KMS-11 (cell line): ENCODE measurements at regions not wholly inside any gene's neighbourhood (a gene's known extent, or its start where the extent isn't known, plus 50 kb on each side); places are given as distances from the start of the nearest gene placed in this dataset.
"Not testable (repeated sequence)": the region's sequence is repeated elsewhere in the genome, so short reads cannot be mapped to it uniquely, and the experiment has no call there.

Source experiments
- H2AFZ ChIP-seq: fragments of 200-600 bp; sonication (generic); 2 replicates; pipeline ENCODE4 v1.6.1; 2016; ENCODE audit warnings: antibody characterized with exemption, mixed run types, low read depth
- H3K27ac ChIP-seq: fragments of 200-600 bp; sonication (generic); 2 replicates; pipeline ENCODE4 v1.6.1; 2016; ENCODE audit warnings: mild to moderate bottlenecking, mixed run types
- H3K27me3 ChIP-seq: fragments of 200-600 bp; sonication (generic); 2 replicates; pipeline ENCODE4 v1.6.1; 2017; ENCODE audit warnings: mild to moderate bottlenecking, low read depth, mixed run types, moderate library complexity; ENCODE audit not compliant: insufficient read depth
- H3K36me3 ChIP-seq: fragments of 200-600 bp; sonication (generic); 2 replicates; pipeline ENCODE4 v1.6.1; 2017; ENCODE audit warnings: mild to moderate bottlenecking, mixed run types; ENCODE audit not compliant: insufficient read depth
- H3K4me1 ChIP-seq: fragments of 200-600 bp; sonication (generic); 2 replicates; pipeline ENCODE4 v1.6.1; 2016; ENCODE audit warnings: mild to moderate bottlenecking, low read depth, mixed run types; ENCODE audit not compliant: poor library complexity, severe bottlenecking
- H3K4me2 ChIP-seq: fragments of 200-600 bp; sonication (generic); 2 replicates; pipeline ENCODE4 v1.7.0; 2016; ENCODE audit warnings: mild to moderate bottlenecking, mixed run types
- H3K4me3 ChIP-seq: fragments of 200-600 bp; sonication (generic); IDR thresholded peaks from 2 replicates; pipeline ENCODE4 v1.6.1; 2017; ENCODE audit warnings: low read depth, low read length, mixed read lengths; ENCODE audit not compliant: insufficient read depth
- H3K79me2 ChIP-seq: fragments of 200-600 bp; sonication (generic); 2 replicates; pipeline ENCODE4 v1.6.1; 2016; ENCODE audit warnings: low read depth, mixed run types; ENCODE audit not compliant: insufficient read depth
- H3K9ac ChIP-seq: fragments of 200-600 bp; sonication (generic); 2 replicates; pipeline ENCODE4 v1.6.1; 2016; ENCODE audit warnings: mild to moderate bottlenecking, mixed run types
- H4K20me1 ChIP-seq: fragments of 200-600 bp; sonication (generic); 2 replicates; pipeline ENCODE4 v1.6.1; 2016; ENCODE audit warnings: mild to moderate bottlenecking, mixed run types; ENCODE audit not compliant: insufficient read depth
- TF ChIP-seq, protein P1 (sequence below): fragments of 200-600 bp; sonication (generic); conservative IDR thresholded peaks from 2 replicates; pipeline ENCODE4 v1.6.1; 2017; ENCODE audit warnings: low read depth, mild to moderate bottlenecking, antibody characterized with exemption, low read length, moderate library complexity, mixed read lengths

DNA sequence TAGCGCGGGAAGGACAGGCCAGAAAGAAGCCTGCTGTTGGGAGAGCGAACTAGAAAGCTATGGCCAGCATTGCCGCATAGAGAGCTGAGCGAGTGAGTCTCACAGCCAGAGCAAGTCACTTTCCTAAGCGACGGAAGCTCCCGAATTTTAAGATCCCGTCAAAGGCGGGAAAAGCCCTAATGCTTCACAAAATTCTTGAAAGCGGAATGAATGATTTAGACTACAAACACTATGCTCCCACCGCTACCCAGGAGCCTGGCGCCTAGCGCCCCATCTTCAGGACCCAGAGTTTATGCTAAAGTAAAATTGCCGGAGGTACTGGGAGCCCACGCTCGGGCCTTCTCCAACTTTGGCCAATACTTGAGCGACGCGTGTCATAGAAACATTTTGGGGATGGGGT, 409.9 kb upstream of the ESRRG start:
- no peak overlapping the region for H2AFZ ChIP-seq
- no peaks in the 10 kb centered on the region for H3K79me2 ChIP-seq
- H4K20me1 ChIP-seq = no peaks in the 10 kb centered on the region
- TF ChIP-seq, protein P1, sequence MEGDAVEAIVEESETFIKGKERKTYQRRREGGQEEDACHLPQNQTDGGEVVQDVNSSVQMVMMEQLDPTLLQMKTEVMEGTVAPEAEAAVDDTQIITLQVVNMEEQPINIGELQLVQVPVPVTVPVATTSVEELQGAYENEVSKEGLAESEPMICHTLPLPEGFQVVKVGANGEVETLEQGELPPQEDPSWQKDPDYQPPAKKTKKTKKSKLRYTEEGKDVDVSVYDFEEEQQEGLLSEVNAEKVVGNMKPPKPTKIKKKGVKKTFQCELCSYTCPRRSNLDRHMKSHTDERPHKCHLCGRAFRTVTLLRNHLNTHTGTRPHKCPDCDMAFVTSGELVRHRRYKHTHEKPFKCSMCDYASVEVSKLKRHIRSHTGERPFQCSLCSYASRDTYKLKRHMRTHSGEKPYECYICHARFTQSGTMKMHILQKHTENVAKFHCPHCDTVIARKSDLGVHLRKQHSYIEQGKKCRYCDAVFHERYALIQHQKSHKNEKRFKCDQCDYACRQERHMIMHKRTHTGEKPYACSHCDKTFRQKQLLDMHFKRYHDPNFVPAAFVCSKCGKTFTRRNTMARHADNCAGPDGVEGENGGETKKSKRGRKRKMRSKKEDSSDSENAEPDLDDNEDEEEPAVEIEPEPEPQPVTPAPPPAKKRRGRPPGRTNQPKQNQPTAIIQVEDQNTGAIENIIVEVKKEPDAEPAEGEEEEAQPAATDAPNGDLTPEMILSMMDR = no peak
- no peaks in the 10 kb centered on the region for H3K4me1 ChIP-seq
- no peak overlapping the region for H3K9ac ChIP-seq
- H3K4me3 ChIP-seq = no peak overlapping the region
- H3K36me3 ChIP-seq = no peaks in the 10 kb centered on the region
- H3K4me2 ChIP-seq = no peak overlapping the region
- H3K27me3 ChIP-seq = no peaks in the 10 kb centered on the region; the same call in 1 of the 2 replicates
- no peak overlapping the region for H3K27ac ChIP-seq

DNA sequence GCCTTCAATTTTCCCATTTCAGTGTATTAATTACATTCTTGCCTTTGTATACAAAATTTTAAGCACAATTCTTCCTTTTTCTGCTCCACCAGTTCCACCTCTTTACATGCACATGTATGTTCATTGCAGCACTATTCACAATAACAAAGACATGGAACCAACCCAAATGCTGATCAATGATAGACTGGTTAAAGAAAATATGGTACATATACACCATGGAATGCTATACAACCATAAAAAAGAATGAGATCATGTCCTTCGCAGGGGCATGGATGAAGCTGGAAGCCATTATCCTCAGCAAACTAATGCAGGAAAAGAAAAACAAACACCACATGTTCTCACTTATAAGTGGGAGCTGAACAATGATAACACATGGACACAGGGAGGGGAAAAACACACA, 400.1 kb upstream of the ESRRG start:
- not testable (repeated sequence) for H3K9ac ChIP-seq, H3K27me3 ChIP-seq, H3K27ac ChIP-seq, H4K20me1 ChIP-seq, H3K4me1 ChIP-seq, H3K79me2 ChIP-seq, H3K4me2 ChIP-seq, H3K4me3 ChIP-seq, H2AFZ ChIP-seq, H3K36me3 ChIP-seq

DNA sequence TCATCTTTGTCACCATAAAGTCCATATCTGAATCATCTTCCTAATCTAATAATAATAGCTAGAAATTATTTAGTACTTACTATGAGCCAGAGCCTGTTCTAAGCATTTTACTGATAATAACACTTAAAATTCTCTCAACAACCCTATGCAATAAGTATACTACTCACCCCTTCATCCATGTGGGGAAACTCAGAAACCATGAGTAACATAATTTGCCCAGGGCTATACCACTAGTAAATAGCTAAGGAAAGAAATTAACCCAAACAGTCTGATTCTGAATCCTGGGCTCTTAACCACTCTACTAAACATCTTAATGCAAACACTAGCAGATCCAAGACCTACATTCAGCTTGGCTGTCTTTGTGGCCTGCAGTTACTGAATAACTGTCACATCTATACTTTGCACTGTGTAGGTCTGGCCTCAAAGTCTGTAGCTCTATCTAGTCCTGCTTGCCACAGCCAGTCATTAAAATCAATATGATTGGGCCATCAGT, 394.8 kb upstream of the ESRRG start:
- no peak overlapping the region for H3K27ac ChIP-seq
- TF ChIP-seq, protein P1 = no peak
- H2AFZ ChIP-seq = no peak overlapping the region

GRCh38 chr1:217115404-217116380, 392.5 kb upstream of the ESRRG start:
- Histone ChIP-seq H3K9ac (no peak overlapping the region), H2AFZ (no peak overlapping the region), H3K27me3 (no peaks in the 10 kb centered on the region), H3K36me3 (no peaks in the 10 kb centered on the region), H3K27ac (no peak overlapping the region), H3K4me3 (no peak overlapping the region), H3K79me2 (no peaks in the 10 kb centered on the region), H3K4me1 (no peaks in the 10 kb centered on the region), H3K4me2 (no peak overlapping the region), H4K20me1 (no peaks in the 10 kb centered on the region)
- TF ChIP-seq, protein P1 = no peak

More for the DNA sequence above, 394.8 kb upstream of the ESRRG start:
- no peak overlapping the region for H3K4me3 ChIP-seq
- H3K27me3 ChIP-seq = no peaks in the 10 kb centered on the region
- H3K4me1 ChIP-seq = no peaks in the 10 kb centered on the region
- no peak overlapping the region for H3K4me2 ChIP-seq
- no peak overlapping the region for H3K9ac ChIP-seq
- H4K20me1 ChIP-seq = no peaks in the 10 kb centered on the region
- H3K36me3 ChIP-seq = no peaks in the 10 kb centered on the region
- H3K79me2 ChIP-seq = no peaks in the 10 kb centered on the region

- Histone ChIP-seq H3K79me2 (no peaks in the 10 kb centered on the region), H2AFZ (no peak overlapping the region), H3K4me3 (no peak overlapping the region), H3K27ac (no peak overlapping the region), H3K9ac (no peak overlapping the region), H3K36me3 (no peaks in the 10 kb centered on the region), H3K4me1 (no peaks in the 10 kb centered on the region), H4K20me1 (no peaks in the 10 kb centered on the region), H3K4me2 (no peak overlapping the region), H3K27me3 (no peaks in the 10 kb centered on the region)
- TF ChIP-seq, protein P1 = no peak
Measured at GRCh38 chr1:217109928-217110327, 386.7 kb upstream of the ESRRG start.
